DOHH2 (cell line): ENCODE measurements at regions not wholly inside any gene's neighbourhood (a gene's known extent, or its start where the extent isn't known, plus 50 kb on each side); places are given as distances from the start of the nearest gene placed in this dataset.

Experiments
- H3F3A ChIP-seq: fragments of 200-600 bp; sonication (generic), shearing (Covaris generic); 2 replicates; pipeline ENCODE4 v1.6.0; 2016; ENCODE audit warnings: antibody characterized with exemption, mild to moderate bottlenecking; ENCODE audit not compliant: control insufficient read depth, insufficient read depth
- H3K27ac ChIP-seq: fragments of 200-600 bp; sonication (generic); 2 replicates; pipeline ENCODE4 v1.5.1; 2014; ENCODE audit warnings: low read depth, mild to moderate bottlenecking, low read length, moderate library complexity
- H3K27me3 ChIP-seq: fragments of 200-600 bp; sonication (generic); 2 replicates; pipeline ENCODE4 v1.6.1; 2014; ENCODE audit warnings: mild to moderate bottlenecking, low read length, mixed read lengths; ENCODE audit not compliant: control insufficient read depth
- H3K36me3 ChIP-seq: fragments of 200-600 bp; sonication (generic); 2 replicates; pipeline ENCODE4 v1.6.1; 2014; ENCODE audit warnings: mild to moderate bottlenecking, low read length, moderate library complexity, mixed read lengths; ENCODE audit not compliant: control insufficient read depth
- H3K4me1 ChIP-seq: fragments of 200-600 bp; sonication (generic); 2 replicates; pipeline ENCODE4 v1.6.1; 2014; ENCODE audit warnings: mild to moderate bottlenecking, low read length, mixed read lengths; ENCODE audit not compliant: control insufficient read depth
- H3K4me2 ChIP-seq: fragments of 200-600 bp; sonication (generic); 2 replicates; pipeline ENCODE4 v1.6.0; 2014; ENCODE audit warnings: mild to moderate bottlenecking, low read length, moderate library complexity
- H3K4me3 ChIP-seq: fragments of 200-600 bp; sonication (generic); 2 replicates; pipeline ENCODE4 v1.5.1; 2014; ENCODE audit warnings: mild to moderate bottlenecking, low read length, mixed read lengths
- H3K79me2 ChIP-seq: fragments of 200-600 bp; sonication (generic); 2 replicates; pipeline ENCODE4 v1.6.1; 2014; ENCODE audit warnings: mild to moderate bottlenecking, low read length, mixed read lengths; ENCODE audit not compliant: control insufficient read depth
- H3K9me2 ChIP-seq: fragments of 200-600 bp; sonication (generic); replicated peaks from 2 replicates; pipeline ENCODE4 v1.6.1; 2014; ENCODE audit warnings: mild to moderate bottlenecking, low read length, mixed read lengths; ENCODE audit not compliant: control insufficient read depth
- H3K9me3 ChIP-seq: fragments of 200-600 bp; sonication (generic); 2 replicates; pipeline ENCODE4 v1.6.1; 2014; ENCODE audit warnings: antibody characterized with exemption, low read length, mixed read lengths; ENCODE audit not compliant: control insufficient read depth, insufficient read depth
- H4K20me1 ChIP-seq: fragments of 200-600 bp; sonication (generic); 2 replicates; pipeline ENCODE4 v1.6.0; 2014; ENCODE audit warnings: low read depth, mild to moderate bottlenecking, antibody characterized with exemption, low read length, moderate library complexity; ENCODE audit not compliant: control insufficient read depth, insufficient read depth
- EZH2phosphoT487 ChIP-seq: fragments of 200-600 bp; sonication (generic); IDR thresholded peaks from 2 replicates; pipeline ENCODE4 v1.6.1; 2017; ENCODE audit warnings: borderline replicate concordance, mild to moderate bottlenecking, antibody characterized with exemption, low read length, moderate library complexity, mixed read lengths
- TF ChIP-seq, protein P1 (sequence below): fragments of 200-600 bp; sonication (generic); IDR thresholded peaks from one replicate; pipeline ENCODE4 v1.5.1; 2014; ENCODE audit warnings: antibody characterized with exemption, mild to moderate bottlenecking, low read depth, low read length; ENCODE audit not compliant: poor library complexity, severe bottlenecking

DNA sequence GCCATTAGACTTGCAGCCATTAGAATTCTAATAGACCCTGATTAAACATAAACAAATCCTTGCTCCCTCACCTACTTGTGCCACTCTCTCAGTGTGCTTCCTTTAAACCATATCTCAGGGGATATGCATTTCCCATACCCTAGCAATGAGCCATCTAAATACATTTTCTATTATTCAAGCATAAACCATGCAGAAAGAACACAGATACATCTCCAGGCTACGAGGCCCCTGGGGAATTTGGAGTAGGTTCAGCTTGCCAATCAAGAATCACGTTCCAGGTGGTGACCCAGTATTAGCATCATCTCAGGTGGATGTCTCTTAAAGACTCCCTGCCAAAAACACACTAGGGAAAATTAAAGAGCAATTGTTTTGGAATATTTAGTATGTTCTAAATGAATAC, 93.0 kb upstream of the CCL21 start:
- no peak overlapping the region for H3K27ac ChIP-seq
- no peaks in the 10 kb centered on the region for H3K9me3 ChIP-seq
- no peaks in the 10 kb centered on the region for H3K79me2 ChIP-seq
- no peak overlapping the region for H3K4me2 ChIP-seq
- no peaks in the 10 kb centered on the region for H3K27me3 ChIP-seq
- no peak overlapping the region for H3K4me3 ChIP-seq
- H4K20me1 ChIP-seq, result no peaks in the 10 kb centered on the region
- TF ChIP-seq, protein P1, sequence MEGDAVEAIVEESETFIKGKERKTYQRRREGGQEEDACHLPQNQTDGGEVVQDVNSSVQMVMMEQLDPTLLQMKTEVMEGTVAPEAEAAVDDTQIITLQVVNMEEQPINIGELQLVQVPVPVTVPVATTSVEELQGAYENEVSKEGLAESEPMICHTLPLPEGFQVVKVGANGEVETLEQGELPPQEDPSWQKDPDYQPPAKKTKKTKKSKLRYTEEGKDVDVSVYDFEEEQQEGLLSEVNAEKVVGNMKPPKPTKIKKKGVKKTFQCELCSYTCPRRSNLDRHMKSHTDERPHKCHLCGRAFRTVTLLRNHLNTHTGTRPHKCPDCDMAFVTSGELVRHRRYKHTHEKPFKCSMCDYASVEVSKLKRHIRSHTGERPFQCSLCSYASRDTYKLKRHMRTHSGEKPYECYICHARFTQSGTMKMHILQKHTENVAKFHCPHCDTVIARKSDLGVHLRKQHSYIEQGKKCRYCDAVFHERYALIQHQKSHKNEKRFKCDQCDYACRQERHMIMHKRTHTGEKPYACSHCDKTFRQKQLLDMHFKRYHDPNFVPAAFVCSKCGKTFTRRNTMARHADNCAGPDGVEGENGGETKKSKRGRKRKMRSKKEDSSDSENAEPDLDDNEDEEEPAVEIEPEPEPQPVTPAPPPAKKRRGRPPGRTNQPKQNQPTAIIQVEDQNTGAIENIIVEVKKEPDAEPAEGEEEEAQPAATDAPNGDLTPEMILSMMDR, result no peak
- no peak for TF ChIP-seq EZH2phosphoT487
- H3K36me3 ChIP-seq, result no peaks in the 10 kb centered on the region
- no peaks in the 10 kb centered on the region for H3K9me2 ChIP-seq
- no peaks in the 10 kb centered on the region for H3F3A ChIP-seq
- H3K4me1 ChIP-seq, result no peaks in the 10 kb centered on the region

DNA sequence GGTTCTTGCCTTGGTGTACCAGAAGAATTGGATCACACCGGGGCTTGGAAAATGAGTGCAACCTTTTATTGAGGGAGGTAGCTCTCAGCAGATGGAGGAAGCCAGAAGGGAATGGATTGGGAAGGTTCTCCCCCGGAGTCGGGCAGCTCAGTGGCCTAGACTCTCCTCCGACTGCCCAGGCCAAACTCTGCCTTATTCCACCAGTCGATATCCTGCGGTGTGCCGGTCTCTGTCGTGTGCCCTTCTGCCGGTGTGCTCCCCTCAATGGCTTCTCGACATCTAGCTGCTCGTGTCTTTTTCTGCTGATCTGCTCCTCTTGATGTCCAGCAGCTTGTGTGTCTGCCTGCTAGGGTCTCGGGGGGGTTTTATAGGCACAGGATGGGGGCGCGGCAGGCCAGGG, 87.4 kb upstream of the CCL21 start:
- TF ChIP-seq, protein P1, result no peak
- TF ChIP-seq EZH2phosphoT487, result no peak
- Histone ChIP-seq H3K4me2 (no peak overlapping the region), H4K20me1 (no peaks in the 10 kb centered on the region), H3K4me3 (no peak overlapping the region), H3K79me2 (no peaks in the 10 kb centered on the region), H3K9me2 (no peaks in the 10 kb centered on the region), H3F3A (no peaks in the 10 kb centered on the region), H3K4me1 (no peaks in the 10 kb centered on the region), H3K27me3 (0 out of 2 replicates have a peak, but pooled peaks cover 5% of the 10 kb centered on the region), H3K36me3 (no peaks in the 10 kb centered on the region), H3K9me3 (no peaks in the 10 kb centered on the region), H3K27ac (no peak overlapping the region)

GRCh38 chr9:34796924-34797323, 87.0 kb upstream of the CCL21 start:
- Histone ChIP-seq H3K27ac (no peak overlapping the region), H3K9me2 (no peaks in the 10 kb centered on the region), H3K9me3 (no peaks in the 10 kb centered on the region), H3K4me3 (no peak overlapping the region), H3K36me3 (no peaks in the 10 kb centered on the region), H3F3A (no peaks in the 10 kb centered on the region), H3K4me2 (no peak overlapping the region), H4K20me1 (no peaks in the 10 kb centered on the region), H3K79me2 (no peaks in the 10 kb centered on the region), H3K4me1 (no peaks in the 10 kb centered on the region), H3K27me3 (0 out of 2 replicates have a peak, but pooled peaks cover 5% of the 10 kb centered on the region)
- TF ChIP-seq, protein P1, result no peak
- no peak for TF ChIP-seq EZH2phosphoT487
